ENCODE measurements at regions not wholly inside any gene's neighbourhood (a gene's known extent, or its start where the extent isn't known, plus 50 kb on each side); places are given as distances from the start of the nearest gene placed in this dataset.

GRCh38 chr14:31968107-31968810 is 108.8 kb upstream of the ARHGAP5 start:
- Mint-ChIP-seq H3K27ac (no peak overlapping the region), H3K27me3 (no peaks in the 10 kb centered on the region), H3K9me3 (no peaks in the 10 kb centered on the region), H3K36me3 (no peaks in the 10 kb centered on the region), H3K4me1 (peaks cover 14% of the 10 kb centered on the region), H3K4me3 (no peak overlapping the region)

- Mint-ChIP-seq H3K9me3 (no peaks in the 10 kb centered on the region), H3K36me3 (no peaks in the 10 kb centered on the region), H3K4me1 (peaks cover 14% of the 10 kb centered on the region), H3K27me3 (no peaks in the 10 kb centered on the region), H3K27ac (peak overlapping the region; percentile 17), H3K4me3 (peak overlapping the region; percentile 7)
Observed at GRCh38 chr14:31968956-31969698, 108.0 kb upstream of the ARHGAP5 start.

- H3K4me1 Mint-ChIP-seq, result peaks cover 14% of the 10 kb centered on the region
- no peaks in the 10 kb centered on the region for H3K27me3 Mint-ChIP-seq
Observed at GRCh38 chr14:31969699-31970240, 107.3 kb upstream of the ARHGAP5 start.

GRCh38 chr14:31970744-31971143 is 106.4 kb upstream of the ARHGAP5 start:
- no peaks in the 10 kb centered on the region for H3K27me3 Mint-ChIP-seq
- no peak overlapping the region for H3K4me3 Mint-ChIP-seq
- H3K27ac Mint-ChIP-seq, result no peak overlapping the region
- H3K9me3 Mint-ChIP-seq, result no peaks in the 10 kb centered on the region
- peaks cover 13% of the 10 kb centered on the region for H3K4me1 Mint-ChIP-seq
- peaks cover 1% of the 10 kb centered on the region for H3K36me3 Mint-ChIP-seq

More at GRCh38 chr14:31969699-31970240, 107.3 kb upstream of the ARHGAP5 start:
- H3K9me3 Mint-ChIP-seq, result no peaks in the 10 kb centered on the region
- peaks cover 1% of the 10 kb centered on the region for H3K36me3 Mint-ChIP-seq
- no peak overlapping the region for H3K4me3 Mint-ChIP-seq
- no peak overlapping the region for H3K27ac Mint-ChIP-seq

- Mint-ChIP-seq H3K27ac (no peak overlapping the region), H3K9me3 (no peaks in the 10 kb centered on the region), H3K4me3 (no peak overlapping the region), H3K36me3 (peaks cover 1% of the 10 kb centered on the region), H3K4me1 (peaks cover 9% of the 10 kb centered on the region), H3K27me3 (no peaks in the 10 kb centered on the region)
Observed at GRCh38 chr14:31971612-31972011, 105.5 kb upstream of the ARHGAP5 start.

- Mint-ChIP-seq H3K9me3 (peaks cover 7% of the 10 kb centered on the region), H3K27me3 (no peaks in the 10 kb centered on the region), H3K27ac (no peak overlapping the region), H3K4me1 (no peaks in the 10 kb centered on the region), H3K4me3 (no peak overlapping the region), H3K36me3 (peaks cover 3% of the 10 kb centered on the region)
Observed at GRCh38 chr14:31977001-31977556, 100.0 kb upstream of the ARHGAP5 start.

GRCh38 chr14:31978423-31978822 is 98.7 kb upstream of the ARHGAP5 start:
- H3K4me1 Mint-ChIP-seq, result no peaks in the 10 kb centered on the region
- no peak overlapping the region for H3K27ac Mint-ChIP-seq
- H3K36me3 Mint-ChIP-seq, result peaks cover 6% of the 10 kb centered on the region
- no peaks in the 10 kb centered on the region for H3K27me3 Mint-ChIP-seq
- H3K4me3 Mint-ChIP-seq, result no peak overlapping the region
- H3K9me3 Mint-ChIP-seq, result peaks cover 15% of the 10 kb centered on the region

GRCh38 chr14:31982642-31983041 is 94.5 kb upstream of the ARHGAP5 start:
- H3K4me1 Mint-ChIP-seq, result no peaks in the 10 kb centered on the region
- H3K27me3 Mint-ChIP-seq, result no peaks in the 10 kb centered on the region
- H3K9me3 Mint-ChIP-seq, result peaks cover 23% of the 10 kb centered on the region
- H3K27ac Mint-ChIP-seq, result no peak overlapping the region
- H3K4me3 Mint-ChIP-seq, result no peak overlapping the region
- peaks cover 6% of the 10 kb centered on the region for H3K36me3 Mint-ChIP-seq

- Mint-ChIP-seq H3K27ac (no peak overlapping the region), H3K4me1 (no peaks in the 10 kb centered on the region), H3K36me3 (peaks cover 4% of the 10 kb centered on the region), H3K27me3 (no peaks in the 10 kb centered on the region), H3K4me3 (no peak overlapping the region), H3K9me3 (peaks cover 17% of the 10 kb centered on the region)
Observed at GRCh38 chr14:31986405-31986804, 90.7 kb upstream of the ARHGAP5 start.

- Mint-ChIP-seq H3K27ac (no peak overlapping the region), H3K4me3 (no peak overlapping the region), H3K4me1 (no peaks in the 10 kb centered on the region), H3K36me3 (peaks cover 4% of the 10 kb centered on the region), H3K27me3 (no peaks in the 10 kb centered on the region), H3K9me3 (peaks cover 13% of the 10 kb centered on the region)
Observed at GRCh38 chr14:31987721-31988120, 89.4 kb upstream of the ARHGAP5 start.

- H3K4me3 Mint-ChIP-seq, result no peak overlapping the region
- H3K27ac Mint-ChIP-seq, result no peak overlapping the region
- H3K9me3 Mint-ChIP-seq, result peaks cover 8% of the 10 kb centered on the region
- peaks cover 1% of the 10 kb centered on the region for H3K36me3 Mint-ChIP-seq
- H3K27me3 Mint-ChIP-seq, result no peaks in the 10 kb centered on the region
- no peaks in the 10 kb centered on the region for H3K4me1 Mint-ChIP-seq
Observed at GRCh38 chr14:31988244-31988643, 88.9 kb upstream of the ARHGAP5 start.

GRCh38 chr14:31990183-31990857 is 86.8 kb upstream of the ARHGAP5 start:
- H3K27ac Mint-ChIP-seq, result no peak overlapping the region
- H3K36me3 Mint-ChIP-seq, result no peaks in the 10 kb centered on the region
- H3K4me1 Mint-ChIP-seq, result no peaks in the 10 kb centered on the region
- no peaks in the 10 kb centered on the region for H3K27me3 Mint-ChIP-seq
- H3K9me3 Mint-ChIP-seq, result peaks cover 8% of the 10 kb centered on the region
- no peak overlapping the region for H3K4me3 Mint-ChIP-seq

- Mint-ChIP-seq H3K4me1 (no peaks in the 10 kb centered on the region), H3K4me3 (no peak overlapping the region), H3K27ac (no peak overlapping the region), H3K27me3 (no peaks in the 10 kb centered on the region), H3K36me3 (no peaks in the 10 kb centered on the region), H3K9me3 (peaks cover 8% of the 10 kb centered on the region)
Observed at GRCh38 chr14:31990926-31991572, 86.1 kb upstream of the ARHGAP5 start.

GRCh38 chr14:31992011-31992447 is 85.1 kb upstream of the ARHGAP5 start:
- Mint-ChIP-seq H3K27ac (no peak overlapping the region), H3K9me3 (peaks cover under 1% of the 10 kb centered on the region), H3K36me3 (no peaks in the 10 kb centered on the region), H3K27me3 (no peaks in the 10 kb centered on the region), H3K4me3 (no peak overlapping the region), H3K4me1 (no peaks in the 10 kb centered on the region)

GRCh38 chr14:31993521-31993951 is 83.6 kb upstream of the ARHGAP5 start:
- H3K27me3 Mint-ChIP-seq, result no peaks in the 10 kb centered on the region
- H3K27ac Mint-ChIP-seq, result no peak overlapping the region

More at GRCh38 chr14:31993521-31993951, 83.6 kb upstream of the ARHGAP5 start:
- Mint-ChIP-seq H3K4me1 (no peaks in the 10 kb centered on the region), H3K4me3 (no peak overlapping the region), H3K9me3 (no peaks in the 10 kb centered on the region), H3K36me3 (no peaks in the 10 kb centered on the region)
